HG03439 (cell line): ENCODE measurements at regions not wholly inside any gene's neighbourhood (a gene's known extent, or its start where the extent isn't known, plus 50 kb on each side); places are given as distances from the start of the nearest gene placed in this dataset.
"Not testable (repeated sequence)": the region's sequence is repeated elsewhere in the genome, so short reads cannot be mapped to it uniquely, and the experiment has no call there.

Experiments
- ATAC-seq: cut with Tn5 transposase; IDR thresholded peaks from one replicate; pipeline ENCODE4 v1.9.1; 2021; ENCODE audit warnings: mild to moderate bottlenecking, moderate library complexity; ENCODE audit not compliant: unreplicated experiment

DNA sequence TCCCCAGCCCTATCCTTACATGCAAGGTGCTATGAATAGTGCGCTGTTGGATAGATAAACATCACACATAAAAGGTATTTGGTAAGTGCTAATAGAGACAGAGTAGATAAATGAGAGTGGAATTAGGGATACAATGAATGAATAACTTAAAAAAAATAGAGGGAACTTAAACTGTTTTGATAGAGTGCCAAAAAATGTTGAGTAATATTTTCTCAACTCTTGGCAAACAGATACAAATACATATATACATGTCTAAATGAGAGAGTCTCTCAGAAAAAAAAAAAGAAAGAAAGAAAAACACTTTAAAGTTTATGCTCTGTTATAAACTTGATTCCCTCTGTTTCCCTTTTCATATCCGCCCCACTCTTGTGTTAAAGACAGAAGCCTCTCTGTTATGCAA, 667.4 kb downstream of the ROBO2 start:
- ATAC-seq = no peak

DNA sequence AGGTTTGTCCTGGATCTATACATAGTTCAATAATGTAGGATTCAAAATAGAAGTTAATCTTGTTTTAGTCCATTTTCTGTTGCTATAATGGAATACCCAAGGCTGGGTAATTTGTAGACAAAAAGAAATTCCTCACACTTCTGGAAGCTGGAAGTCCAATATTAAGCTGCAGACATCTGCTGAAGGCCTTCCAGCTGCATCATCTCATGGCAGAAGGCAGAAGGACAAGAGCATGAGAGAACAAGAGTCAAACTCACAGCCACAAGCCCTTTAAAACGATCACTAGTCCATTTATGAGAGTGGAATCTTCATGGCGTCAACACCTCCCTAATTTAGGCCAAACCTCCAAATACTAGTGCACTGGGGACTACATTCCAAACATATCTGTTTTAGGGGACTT, 669.3 kb downstream of the ROBO2 start:
- ATAC-seq = no peak

DNA sequence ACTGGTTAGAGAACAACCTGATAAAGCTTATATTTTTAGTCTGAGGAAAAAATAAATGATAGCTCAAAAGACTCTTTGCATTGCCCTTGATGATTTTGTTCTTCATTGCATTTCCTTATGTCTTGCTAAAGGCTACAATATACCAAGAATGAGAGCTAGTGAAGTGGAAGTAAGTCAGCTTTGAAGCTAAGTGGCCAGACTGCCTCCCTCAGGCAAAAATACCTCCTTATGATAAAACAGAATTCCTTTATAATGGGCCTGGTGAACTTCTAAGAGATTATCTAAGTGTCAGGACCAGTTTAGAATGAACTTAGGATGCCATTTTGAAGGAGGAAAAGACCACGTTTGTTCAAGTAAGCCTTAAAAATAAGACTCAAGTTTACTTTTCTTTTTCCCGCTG, 678.4 kb downstream of the ROBO2 start:
- ATAC-seq = no peak

DNA sequence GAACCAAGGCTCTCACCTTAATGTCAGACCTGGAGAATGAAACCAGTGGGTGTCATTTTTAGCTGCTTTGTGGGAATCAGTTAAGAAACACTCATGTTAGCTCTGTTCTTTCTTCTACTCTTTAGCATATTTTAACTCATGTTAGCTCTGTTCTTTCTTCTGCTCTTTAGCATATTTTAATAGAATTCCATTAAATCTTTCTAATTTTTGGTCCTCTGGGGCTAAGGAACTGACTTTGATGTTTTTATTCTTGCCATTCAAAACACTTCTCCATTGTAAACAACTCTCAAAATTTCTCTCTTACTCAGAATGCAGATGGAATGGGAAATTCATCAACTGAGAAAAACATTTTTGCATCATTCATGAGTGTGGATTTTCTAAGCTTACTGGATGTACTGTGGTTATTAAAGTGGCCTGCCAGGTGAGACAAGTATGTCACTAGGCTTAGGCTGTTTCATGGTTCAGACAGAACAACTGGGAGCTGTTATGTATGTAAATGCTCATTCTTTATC, 680.6 kb downstream of the ROBO2 start:
- no peak for ATAC-seq

GRCh38 chr3:77726517-77726916, 686.6 kb downstream of the ROBO2 start:
- ATAC-seq = no peak

GRCh38 chr3:77746048-77746447, 706.1 kb downstream of the ROBO2 start:
- no peak for ATAC-seq

- no peak for ATAC-seq
Measured at GRCh38 chr3:77746892-77747291, 707.0 kb downstream of the ROBO2 start.

GRCh38 chr3:77756397-77756975, 716.6 kb downstream of the ROBO2 start:
- not testable (repeated sequence) for ATAC-seq

DNA sequence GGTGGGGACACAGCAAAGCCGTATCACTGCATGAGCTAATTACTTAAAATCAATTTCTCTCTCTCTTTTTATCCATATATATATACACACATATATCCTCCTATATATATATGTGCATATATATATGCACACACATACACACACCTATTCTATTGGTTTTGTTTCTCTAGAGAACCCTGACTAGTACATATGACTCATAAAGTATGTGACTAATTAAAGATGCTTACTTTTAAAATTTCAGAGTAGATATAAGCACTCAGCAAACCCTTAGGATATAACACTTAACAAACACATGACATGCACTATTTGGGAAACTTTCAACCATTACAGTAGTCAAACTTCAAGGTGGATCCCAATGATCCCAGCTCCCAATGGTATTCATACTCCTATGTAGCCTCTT, 732.6 kb downstream of the ROBO2 start:
- no peak for ATAC-seq

GRCh38 chr3:77773084-77773483, 733.2 kb downstream of the ROBO2 start:
- no peak for ATAC-seq

- ATAC-seq = no peak
Measured at GRCh38 chr3:77780278-77780996, 740.5 kb downstream of the ROBO2 start.

DNA sequence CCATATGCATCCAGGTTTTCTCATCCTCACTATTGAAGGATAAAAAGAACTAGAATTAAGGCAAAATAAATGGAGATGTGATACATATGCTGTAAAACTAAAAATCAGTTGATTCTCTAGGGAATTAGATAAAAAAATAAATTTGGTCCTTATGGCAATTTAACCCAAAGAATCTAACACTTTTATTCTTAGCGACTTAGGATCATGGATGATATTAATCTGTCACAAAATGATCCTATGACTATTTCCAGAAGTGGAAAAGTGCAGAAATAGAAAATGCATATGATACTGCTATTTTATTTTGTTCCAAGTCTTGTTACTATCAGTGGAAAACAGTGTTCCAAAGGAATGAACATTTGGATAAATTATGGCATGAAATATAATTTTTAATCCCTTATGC, 746.3 kb downstream of the ROBO2 start:
- no peak for ATAC-seq

GRCh38 chr3:77795013-77795412, 755.1 kb downstream of the ROBO2 start:
- ATAC-seq = no peak

- no peak for ATAC-seq
Measured at GRCh38 chr3:77799278-77799677, 759.4 kb downstream of the ROBO2 start.

DNA sequence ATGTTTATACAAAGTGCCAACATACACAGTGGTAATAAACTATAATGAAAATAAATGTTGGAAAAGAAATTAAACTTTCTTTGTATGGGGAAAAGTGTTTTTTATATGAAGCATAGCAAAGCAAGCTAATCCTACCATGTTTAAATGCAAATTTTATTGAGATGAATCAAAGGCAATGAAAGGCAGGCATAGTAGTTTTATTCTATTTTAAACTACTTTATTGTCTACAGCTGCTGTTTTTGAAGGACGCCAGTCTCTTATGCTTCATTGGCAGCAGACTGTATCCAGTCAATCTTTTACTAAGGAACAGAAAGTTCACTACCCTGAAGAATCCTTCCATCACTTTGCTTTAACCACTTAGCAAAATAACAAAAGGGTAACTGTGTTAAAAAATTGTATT, 761.0 kb downstream of the ROBO2 start:
- ATAC-seq = no peak

DNA sequence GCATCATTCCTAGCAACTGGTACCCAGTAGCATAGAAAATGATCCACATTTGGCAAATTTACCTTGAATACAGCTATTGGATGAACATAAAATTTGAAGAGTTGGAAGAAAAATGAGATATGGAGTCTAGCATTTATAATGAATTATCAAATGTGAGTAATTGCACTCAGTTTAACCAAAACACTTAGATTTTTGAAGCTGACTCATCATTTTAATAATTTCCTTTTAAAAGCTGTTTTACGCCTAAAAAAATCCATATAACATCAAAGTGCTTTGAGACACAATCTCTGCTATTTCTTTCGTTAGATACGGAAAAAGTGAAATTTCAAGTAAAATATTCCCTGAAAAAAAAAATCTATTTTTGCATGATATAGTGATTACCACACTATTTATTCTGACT, 767.4 kb downstream of the ROBO2 start:
- no peak for ATAC-seq

- ATAC-seq = no peak
Measured at GRCh38 chr3:77814845-77815244, 774.9 kb downstream of the ROBO2 start.

DNA sequence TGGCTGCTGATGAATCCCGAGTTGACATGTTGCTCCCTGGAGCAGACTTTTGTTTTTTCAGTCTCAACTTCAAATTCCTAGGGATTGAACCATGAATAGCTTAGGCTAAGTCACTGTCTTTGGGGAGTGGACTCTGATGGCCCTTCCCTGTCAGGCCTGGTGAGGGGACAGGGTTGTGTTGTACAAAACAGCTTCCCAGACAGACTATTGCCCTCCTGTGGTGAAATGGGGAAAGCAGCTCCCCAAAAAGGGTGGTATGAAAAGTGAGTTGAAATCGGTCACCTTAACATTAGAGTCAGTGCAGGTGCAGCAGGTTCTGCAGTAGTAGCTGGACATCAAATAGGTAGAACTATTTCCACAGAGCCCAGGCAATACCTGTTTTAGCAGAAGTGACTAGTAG, 775.6 kb downstream of the ROBO2 start:
- no peak for ATAC-seq

- no peak for ATAC-seq
Measured at GRCh38 chr3:77816366-77816765, 776.5 kb downstream of the ROBO2 start.

DNA sequence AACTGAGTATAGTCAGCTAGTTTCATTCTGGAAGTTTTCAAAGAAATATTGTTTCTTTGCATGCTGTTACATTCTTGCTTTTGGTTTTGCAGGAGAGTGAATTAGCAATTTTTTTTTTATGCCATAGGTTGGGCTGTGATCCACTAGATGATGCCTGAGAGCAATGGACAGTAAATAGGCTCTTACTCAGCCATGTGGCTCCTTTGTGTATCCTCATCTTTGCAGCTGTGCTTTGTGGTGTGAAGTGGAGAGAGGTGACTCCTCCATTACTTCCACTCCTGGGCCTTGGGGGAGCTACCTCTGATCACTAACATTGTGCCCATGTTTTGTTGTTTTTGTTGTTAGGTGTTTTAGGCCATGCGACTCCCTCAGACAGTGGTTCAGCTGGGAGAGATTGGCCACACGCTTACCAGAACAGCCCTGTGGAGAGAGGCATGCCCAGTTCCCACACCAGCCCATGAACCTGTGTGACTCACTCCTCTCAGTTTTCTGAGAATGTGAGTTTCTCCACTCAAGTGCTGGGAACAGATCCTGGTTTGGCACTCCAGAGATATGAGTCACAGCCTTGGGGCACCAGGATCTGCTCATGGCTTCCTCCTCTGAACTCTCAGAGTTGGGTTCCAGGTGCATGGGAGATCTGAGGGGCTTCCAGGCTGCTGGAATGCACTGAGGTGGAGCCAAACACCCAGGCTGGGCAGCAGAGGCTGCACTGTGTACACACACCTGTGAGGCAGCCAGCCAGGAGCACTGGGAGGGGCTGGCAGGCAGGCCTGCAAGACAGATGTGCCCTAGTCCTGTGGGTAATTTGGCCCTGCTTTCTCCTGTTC, 785.3 kb downstream of the ROBO2 start:
- ATAC-seq = no peak

DNA sequence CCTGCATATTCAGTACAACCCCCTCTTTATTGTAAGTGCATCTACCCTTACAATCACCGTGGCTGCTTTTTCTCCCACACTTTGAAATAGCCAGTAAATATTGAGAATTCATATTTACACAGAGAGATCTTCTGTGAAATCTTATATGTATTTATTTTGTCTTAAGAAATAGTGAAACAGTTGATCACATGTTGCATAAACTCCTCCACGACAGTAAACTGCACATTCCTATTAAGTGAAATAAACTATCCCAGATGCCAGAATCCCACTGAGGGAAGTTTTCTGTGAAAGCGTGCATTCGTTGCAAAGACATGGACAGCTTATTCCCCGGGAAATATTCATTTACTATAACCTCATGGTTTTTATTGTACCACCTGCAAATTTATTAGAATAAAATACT, 796.0 kb downstream of the ROBO2 start:
- ATAC-seq = no peak
